ENCODE measurements at regions not wholly inside any gene's neighbourhood (a gene's known extent, or its start where the extent isn't known, plus 50 kb on each side); places are given as distances from the start of the nearest gene placed in this dataset.

DNA sequence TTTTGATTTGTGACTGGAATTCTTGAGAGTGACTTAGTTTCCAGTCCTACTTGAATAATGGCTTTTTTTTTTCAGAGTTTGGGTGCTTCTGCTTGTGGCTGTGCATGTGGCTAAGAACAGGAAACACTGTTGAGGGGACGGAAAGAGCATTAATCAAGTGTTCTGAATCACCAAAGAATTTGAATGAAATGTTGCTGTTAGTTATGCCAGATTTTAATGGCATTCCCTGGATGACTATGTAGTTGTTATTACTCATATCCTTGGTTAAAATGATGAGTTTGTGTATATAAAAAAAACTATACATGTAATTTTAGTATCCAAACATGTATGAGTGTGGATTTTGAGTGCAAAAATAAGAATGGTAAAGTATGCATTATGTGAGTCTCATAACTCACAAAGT is 347.9 kb downstream of the BCAT1 start:
- TF ChIP-seq, protein P1, sequence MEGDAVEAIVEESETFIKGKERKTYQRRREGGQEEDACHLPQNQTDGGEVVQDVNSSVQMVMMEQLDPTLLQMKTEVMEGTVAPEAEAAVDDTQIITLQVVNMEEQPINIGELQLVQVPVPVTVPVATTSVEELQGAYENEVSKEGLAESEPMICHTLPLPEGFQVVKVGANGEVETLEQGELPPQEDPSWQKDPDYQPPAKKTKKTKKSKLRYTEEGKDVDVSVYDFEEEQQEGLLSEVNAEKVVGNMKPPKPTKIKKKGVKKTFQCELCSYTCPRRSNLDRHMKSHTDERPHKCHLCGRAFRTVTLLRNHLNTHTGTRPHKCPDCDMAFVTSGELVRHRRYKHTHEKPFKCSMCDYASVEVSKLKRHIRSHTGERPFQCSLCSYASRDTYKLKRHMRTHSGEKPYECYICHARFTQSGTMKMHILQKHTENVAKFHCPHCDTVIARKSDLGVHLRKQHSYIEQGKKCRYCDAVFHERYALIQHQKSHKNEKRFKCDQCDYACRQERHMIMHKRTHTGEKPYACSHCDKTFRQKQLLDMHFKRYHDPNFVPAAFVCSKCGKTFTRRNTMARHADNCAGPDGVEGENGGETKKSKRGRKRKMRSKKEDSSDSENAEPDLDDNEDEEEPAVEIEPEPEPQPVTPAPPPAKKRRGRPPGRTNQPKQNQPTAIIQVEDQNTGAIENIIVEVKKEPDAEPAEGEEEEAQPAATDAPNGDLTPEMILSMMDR (IDR thresholded peaks at IDR 0.05; ENCODE audit: insufficient read depth, low read length), result no peak
- no peak overlapping the region for H3K4me3 ChIP-seq (ENCODE audit: low read depth, low read length)
- peak; percentile 76 for DNase-seq (ENCODE audit: low read depth)

DNA sequence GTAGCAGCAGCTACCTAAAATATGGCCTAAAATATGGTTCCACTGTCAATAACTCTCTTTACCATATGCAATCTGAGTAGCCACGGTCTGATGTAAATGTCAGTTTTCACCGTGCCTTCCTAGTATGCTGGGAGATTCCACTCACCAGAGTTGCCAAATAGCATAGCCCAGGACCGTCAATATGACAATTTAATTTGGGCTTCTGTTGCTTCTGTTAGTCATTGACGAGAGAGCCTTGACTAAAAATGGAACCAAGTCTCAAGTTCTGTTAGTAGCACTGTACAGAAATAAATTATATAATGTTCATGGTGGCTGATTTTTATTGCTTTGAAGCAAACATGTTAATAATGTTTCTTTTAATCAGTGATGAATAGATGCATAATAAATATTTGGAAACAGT is 348.4 kb downstream of the BCAT1 start:
- DNase-seq (ENCODE audit: low read depth), result no peak
- TF ChIP-seq, protein P1 (IDR thresholded peaks at IDR 0.05; ENCODE audit: insufficient read depth, low read length), result no peak
- no peak overlapping the region for H3K4me3 ChIP-seq (ENCODE audit: low read depth, low read length)

- no peak for DNase-seq (ENCODE audit: low read depth)
- no peak overlapping the region for H3K4me3 ChIP-seq (ENCODE audit: low read depth, low read length)
- TF ChIP-seq, protein P1 (IDR thresholded peaks at IDR 0.05; ENCODE audit: insufficient read depth, low read length), result no peak
These were observed 349.2 kb downstream of the BCAT1 start for GRCh38 chr12:24599736-24600135.

DNA sequence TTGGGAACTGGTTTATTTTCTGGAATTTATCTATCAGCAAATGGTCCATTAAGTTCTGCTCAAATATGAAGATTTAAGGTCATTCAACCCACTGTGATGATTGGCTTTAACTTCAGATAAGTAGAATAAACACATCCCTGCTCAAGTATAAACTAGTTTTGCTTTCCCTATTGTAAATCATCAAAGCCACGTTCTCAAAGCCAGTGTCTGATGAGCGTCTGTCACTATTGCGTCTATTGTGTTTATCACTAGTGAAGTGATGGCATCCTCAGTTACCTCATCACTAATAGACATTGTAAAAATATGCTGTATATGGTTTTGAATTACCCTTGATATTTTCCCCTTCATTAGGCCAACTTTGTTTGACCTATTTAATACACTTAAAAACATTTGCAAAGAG is 351.3 kb downstream of the BCAT1 start:
- TF ChIP-seq, protein P1 (IDR thresholded peaks at IDR 0.05; ENCODE audit: insufficient read depth, low read length), result no peak

DNA sequence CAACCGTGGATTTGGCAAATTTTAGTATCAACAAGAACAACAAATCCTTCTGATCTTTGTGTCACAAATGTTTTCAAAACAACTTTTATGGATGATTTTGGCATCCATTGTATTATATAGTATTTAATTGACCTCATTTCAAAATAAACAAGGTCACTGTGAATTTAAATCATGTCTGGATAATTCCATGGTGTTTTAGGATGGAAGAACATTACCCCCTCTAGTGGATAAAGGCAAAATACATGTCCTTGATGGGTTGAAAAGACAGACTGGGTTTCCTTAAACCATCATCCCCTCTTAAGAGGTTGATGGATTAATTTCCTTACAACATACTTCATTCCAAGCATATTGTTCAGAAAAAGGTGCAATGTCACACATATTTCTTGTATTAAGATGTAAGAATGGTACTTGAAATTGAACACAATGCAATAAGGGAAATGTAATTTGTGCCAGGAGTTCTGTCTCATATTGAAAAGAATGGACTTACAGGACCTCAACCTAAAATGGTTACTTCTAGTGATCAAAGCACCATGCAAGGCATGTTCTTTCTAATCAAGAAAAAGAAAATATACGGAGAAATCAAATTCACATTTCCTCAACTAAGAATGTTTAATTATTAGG is 352.0 kb downstream of the BCAT1 start:
- peak; percentile 65 for DNase-seq (ENCODE audit: low read depth)
- no peak overlapping the region for H3K4me3 ChIP-seq (ENCODE audit: low read depth, low read length)
- TF ChIP-seq, protein P1 (IDR thresholded peaks at IDR 0.05; ENCODE audit: insufficient read depth, low read length), result peak; percentile 79

More for the DNA sequence above, 351.3 kb downstream of the BCAT1 start:
- no peak overlapping the region for H3K4me3 ChIP-seq (ENCODE audit: low read depth, low read length)
- DNase-seq (ENCODE audit: low read depth), result no peak

- TF ChIP-seq, protein P1 (IDR thresholded peaks at IDR 0.05; ENCODE audit: insufficient read depth, low read length), result peak; percentile 55
- no peak overlapping the region for H3K4me3 ChIP-seq (ENCODE audit: low read depth, low read length)
- DNase-seq (ENCODE audit: low read depth), result peak; percentile 11
These were observed 353.2 kb downstream of the BCAT1 start for GRCh38 chr12:24595652-24596235.

All from fibroblast of the aortic adventitia (primary cell).